Hematopoietic multipotent progenitor cell treated with erythropoietin and hydrocortisone succinate and interleukin-3 and kit ligand, for 8 days (in vitro differentiated cells): ENCODE measurements at regions not wholly inside any gene's neighbourhood (a gene's known extent, or its start where the extent isn't known, plus 50 kb on each side); places are given as distances from the start of the nearest gene placed in this dataset.
A peak's percentile ranks its signal among the peaks of the same experiment; 100 is the strongest.

Source experiments
- DNase-seq: peaks from one replicate; pipeline ENCODE4 v3.0.0-alpha.2; 2015

GRCh38 chr10:78700816-78701520 is 367.8 kb upstream of the ZMIZ1 start:
- no peak for DNase-seq

DNA sequence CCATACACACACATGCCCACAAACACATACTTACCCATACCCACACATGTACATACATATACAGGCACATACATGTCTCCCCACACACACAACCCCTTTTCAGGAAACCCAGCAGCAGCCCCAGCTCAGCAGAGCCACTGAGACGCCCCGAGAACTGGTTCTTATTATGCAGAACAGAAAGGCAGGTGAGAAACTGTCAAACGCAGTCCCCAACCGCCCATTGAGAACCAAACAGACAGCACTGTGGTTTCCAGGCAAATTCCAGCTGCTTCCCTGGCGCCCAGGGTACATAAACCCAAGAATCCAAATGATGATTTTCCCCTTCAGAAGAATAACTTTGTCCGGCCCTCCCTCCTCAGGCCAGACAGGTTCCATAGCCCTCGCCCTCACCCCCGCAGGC is 366.6 kb upstream of the ZMIZ1 start:
- no peak for DNase-seq

DNA sequence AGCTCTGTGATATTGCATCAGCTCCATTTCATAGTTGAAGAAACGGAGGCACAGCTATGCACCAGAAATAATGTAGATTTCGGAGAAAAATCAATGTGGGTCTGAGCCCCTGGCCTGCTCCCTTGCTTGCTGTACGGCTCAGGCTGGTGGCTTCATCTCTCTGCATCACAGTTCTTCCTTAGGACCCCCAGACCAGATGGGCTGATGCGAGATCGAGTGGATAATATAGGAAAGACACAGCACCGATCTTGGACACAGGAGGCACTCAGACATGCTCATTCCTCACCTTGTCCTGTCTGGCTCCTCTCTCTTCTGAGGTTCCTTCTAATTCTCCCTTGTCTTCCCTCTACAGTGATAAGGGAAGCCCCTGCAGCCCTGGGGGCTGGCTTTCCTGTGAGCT is 365.9 kb upstream of the ZMIZ1 start:
- DNase-seq, result no peak

DNA sequence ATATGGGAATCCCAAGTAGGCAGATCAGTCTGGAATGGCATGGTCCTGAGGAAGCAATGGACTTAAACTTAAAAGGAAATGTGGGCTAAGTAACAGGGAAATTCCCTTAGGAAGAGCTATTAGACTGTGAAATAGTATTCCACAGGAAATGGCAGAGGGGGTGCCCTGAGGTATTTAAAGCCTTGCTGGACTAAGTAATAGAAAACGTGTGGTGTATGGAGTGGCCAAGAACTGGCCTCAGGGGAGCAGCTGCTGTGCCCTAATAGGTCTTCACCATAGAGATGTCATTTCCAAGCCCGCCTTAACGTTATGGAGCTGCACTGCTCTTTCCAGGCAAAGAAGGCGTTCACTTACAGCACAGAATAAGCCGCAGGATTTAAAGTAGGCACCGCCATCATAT is 365.2 kb upstream of the ZMIZ1 start:
- no peak for DNase-seq

GRCh38 chr10:78706256-78706655 is 362.5 kb upstream of the ZMIZ1 start:
- no peak for DNase-seq

- DNase-seq, result no peak
Observed at GRCh38 chr10:78706726-78707540, 361.8 kb upstream of the ZMIZ1 start.

DNA sequence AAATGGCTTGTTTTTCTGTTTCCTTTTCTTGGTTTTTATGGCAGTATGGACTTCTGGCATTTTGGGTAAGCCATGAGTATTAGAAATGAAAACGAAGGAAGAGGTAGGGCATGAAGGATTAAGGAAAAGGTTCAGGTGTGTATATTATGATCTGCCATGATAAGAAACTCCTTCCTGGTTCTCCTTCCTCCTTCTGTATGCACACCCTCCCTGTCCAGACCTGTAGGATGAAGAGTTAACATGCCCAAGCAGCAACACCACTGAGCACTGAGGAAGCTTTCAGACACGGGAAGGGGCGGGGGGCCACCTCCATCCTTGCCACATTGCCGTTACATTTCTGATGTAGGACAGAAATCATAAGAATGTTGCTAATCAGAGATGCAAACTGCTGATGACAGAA is 361.0 kb upstream of the ZMIZ1 start:
- DNase-seq, result no peak

DNA sequence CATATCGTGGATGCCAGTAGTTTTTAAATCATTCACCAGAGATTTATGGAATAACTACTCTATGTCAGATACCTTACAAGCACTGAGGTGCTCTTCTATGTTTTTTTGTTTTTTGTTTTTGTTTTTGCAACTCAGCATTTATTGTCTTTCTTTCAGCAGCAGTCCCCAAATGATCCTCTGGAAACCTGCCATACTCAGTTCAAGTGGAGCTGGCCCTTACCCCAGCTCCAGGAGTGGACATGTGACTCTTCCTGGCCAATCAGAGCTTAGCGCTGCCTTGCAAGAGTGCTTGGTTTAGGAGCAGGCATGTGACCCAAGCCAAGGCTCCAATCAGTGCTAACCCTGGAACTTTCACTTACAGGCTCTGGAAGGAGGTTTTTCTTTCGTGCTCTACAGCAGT is 356.6 kb upstream of the ZMIZ1 start:
- DNase-seq, result no peak

GRCh38 chr10:78713659-78714058 is 355.1 kb upstream of the ZMIZ1 start:
- no peak for DNase-seq

DNA sequence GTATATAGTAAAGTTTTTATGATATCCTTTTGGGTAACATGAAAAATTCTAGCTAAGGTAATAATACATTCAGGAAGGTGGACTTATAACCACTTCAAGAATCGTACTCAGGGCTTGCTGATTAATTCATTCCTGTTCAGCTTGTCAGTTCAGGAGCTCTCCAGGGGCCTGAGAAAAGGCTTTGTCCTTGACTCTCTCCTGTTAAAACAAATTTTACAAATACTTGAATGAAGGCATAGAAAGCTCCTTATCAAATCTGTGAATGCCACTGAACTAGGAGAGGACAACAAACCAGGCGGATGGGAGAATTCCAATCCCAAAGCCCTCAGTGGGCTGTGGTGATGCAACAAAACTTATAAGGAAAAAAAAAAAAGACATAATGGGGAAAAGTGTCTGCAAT is 354.5 kb upstream of the ZMIZ1 start:
- DNase-seq, result no peak

DNA sequence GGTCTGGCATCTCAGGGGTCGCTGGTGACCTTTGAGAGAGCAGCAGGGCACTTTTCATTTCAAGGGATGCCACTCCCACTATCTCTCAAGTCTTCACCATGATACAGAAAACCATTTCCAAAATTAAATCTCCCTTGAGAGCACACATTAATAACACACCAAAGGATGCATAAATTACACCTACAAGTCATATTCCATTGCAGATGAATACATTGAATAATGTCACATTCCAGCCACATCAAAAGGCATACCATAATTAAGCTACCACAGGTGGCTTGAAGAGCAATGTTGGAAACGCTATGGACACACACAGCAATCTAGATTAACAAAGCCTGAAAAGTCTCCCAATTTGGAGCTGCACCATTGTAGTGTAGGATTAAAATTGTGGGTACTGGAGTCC is 353.3 kb upstream of the ZMIZ1 start:
- no peak for DNase-seq

- no peak for DNase-seq
Observed at GRCh38 chr10:78716043-78716660, 352.6 kb upstream of the ZMIZ1 start.

DNA sequence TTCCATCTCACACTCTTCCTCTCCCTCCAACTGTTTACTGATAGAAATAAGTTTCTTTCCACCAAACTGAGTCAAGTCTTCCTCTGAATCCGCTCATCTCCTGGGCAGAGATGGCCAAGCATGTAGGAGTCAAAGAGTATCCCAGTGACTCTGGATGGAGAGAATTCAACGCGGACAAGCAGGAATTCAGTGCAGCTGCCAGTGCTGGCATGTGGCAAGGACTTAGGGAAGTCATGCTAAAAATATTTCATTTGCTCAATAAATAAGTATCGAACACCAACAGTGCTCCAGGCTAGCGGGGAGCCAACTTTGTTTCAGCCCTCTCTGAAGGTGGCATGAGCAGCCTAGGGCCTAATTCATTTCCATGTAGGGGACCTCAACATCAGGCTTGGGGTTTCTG is 351.6 kb upstream of the ZMIZ1 start:
- no peak for DNase-seq

DNA sequence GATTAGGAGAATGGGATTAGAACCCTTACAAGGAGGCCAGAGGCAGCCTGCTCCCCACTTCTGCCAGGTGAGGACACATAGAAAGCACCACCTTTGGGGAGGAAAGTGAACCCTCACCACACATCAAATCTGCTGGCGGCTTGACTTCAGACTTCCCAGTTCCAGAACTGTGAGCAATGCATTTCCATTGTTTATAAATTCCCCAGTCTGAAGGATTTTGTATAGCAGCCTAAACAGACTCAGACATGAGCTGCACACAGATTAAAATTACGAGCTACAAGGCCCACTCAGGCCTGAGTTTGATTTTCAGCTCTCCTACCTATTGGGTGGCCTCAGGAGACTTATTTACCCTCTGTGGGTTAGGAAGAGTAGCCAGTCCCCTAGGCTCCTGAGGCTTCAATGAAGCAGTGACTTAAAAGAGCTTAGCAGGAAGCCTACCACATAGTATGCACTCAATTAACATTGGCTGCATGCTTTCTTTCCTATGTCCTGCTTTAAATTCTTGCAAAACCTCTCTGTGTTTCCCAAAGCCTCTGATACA is 350.7 kb upstream of the ZMIZ1 start:
- DNase-seq, result no peak

DNA sequence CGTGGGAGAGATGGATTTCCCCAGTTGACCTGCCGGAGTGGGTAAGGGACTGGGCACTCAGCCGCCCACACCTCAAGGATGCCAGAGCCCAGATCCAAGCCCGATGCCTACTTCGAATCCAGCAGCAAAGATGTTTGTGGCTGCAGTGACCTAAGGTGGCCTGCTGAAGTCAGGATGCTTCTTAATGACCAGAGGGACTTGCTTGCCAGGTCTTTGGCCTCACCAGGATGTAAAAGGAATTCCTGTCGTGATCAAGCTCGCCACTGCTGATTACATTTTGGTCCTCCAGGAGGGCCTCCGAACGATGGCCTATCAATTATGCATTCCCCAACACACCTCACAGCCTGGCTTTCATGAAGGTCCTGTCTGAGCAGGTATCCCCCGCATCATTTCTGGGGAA is 349.5 kb upstream of the ZMIZ1 start:
- no peak for DNase-seq

DNA sequence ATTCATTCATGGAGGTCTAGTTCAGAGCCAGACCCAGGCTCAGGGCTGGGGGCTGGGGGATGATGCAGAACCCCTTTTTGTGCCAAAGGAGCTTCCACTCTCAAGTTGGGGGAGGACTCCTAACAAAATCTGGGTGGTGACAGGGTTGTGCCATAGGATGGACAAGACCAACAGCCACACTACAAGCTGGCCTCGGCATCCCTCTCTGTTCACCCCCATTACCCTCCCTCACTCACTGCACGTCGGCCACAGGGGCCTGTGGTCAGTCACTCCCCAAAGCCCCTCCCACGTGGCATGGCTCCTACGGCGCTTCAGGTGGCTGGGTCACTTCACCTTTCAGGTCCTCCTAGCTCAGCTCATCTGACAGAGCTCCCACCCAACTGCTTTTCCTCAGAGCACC is 348.7 kb upstream of the ZMIZ1 start:
- DNase-seq, result no peak

- DNase-seq, result no peak
Observed at GRCh38 chr10:78721231-78721630, 347.5 kb upstream of the ZMIZ1 start.

DNA sequence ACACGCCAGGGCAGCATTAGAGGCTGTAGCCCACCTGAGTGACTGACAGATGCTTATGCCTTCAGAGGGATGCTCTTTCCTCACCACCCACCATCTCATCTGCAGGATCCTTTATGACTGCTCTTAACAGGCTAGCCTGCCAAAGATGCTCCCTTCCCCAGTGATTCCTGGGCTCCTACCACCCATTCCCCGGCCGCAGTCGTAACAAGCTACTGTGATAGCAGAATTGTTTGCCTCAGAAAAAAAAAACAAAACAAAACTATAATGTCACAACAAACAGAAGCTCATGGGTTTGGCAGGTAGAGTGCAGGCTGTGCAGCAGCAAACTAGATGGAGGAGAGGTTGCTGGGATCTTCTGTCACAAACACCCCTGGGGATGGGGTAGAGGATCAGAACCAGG is 343.9 kb upstream of the ZMIZ1 start:
- no peak for DNase-seq

DNA sequence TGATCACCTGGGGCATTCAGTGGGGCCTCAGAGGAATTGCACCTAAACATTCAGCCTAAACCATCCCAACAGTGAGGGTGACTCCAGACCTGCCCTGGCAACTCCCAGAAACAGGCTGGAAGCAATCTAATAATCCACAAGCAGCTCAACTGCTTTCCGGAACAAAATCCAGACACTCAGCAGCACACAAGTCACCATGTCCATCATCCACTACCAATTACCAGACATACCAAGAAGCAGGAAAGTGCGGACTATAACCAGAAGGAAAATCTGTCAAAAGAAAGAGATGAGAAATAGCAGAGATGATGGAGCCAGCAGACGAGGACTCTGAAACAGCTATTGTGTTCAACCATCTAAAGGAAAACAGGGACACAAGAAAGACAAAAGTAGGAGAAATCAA is 342.6 kb upstream of the ZMIZ1 start:
- DNase-seq, result no peak

GRCh38 chr10:78727251-78727650 is 341.5 kb upstream of the ZMIZ1 start:
- no peak for DNase-seq

DNA sequence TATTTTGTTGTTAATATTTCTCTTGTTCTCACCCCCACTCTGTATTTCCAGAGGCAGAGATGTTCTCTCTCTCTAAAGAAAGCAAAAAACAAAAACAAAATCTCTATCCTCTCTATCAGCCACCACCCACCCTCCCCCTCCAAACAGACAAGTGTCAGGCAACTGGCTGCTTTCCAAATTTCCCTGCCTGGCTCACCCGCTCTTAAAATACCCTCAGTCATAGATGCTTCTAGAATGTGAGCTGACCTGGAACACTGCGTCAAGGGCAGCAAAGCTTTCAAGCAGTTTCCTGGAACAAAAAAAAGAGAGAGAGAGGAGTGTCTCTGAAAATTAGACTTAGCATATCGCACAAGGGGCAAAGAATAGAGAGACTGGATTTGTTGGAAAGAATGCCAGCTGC is 341.0 kb upstream of the ZMIZ1 start:
- DNase-seq, result peak; percentile 10

DNA sequence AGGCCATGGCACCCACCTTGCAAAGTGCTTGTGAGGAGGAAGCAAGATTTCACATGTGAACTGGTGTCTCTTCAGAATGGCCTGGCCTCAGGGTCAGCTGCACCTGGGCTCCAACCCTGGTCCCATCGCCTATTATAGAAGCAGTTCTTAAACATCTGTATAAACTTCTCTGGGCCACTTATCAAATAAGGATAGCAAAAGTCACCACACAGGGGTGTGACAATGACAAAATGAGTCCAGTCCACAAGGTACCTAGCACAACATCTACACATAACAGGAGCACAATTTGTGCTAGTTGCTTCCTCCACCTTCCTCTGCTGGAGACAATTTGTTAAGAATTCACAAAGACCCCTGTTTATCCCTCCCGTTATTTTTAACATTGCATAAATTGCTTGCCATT is 340.6 kb upstream of the ZMIZ1 start:
- no peak for DNase-seq

DNA sequence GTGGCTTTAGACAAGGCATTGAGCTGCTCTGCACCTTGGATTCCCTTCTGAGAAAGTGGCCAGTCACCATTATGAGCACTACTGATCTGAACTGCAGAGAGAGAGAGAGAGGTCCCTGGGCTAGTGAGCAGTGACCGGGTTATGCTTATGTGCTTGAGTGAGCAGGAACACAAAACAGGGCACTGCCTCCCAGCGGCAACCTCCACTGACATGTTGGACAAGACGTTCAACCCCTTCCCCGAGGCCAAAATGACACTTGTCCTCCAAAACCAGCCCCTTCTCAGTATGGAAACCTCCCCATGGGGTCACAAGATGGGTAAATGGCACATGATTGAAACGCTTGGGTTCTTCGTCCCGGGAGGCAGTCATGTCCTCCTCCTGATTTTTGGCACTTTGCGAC is 339.4 kb upstream of the ZMIZ1 start:
- DNase-seq, result no peak

GRCh38 chr10:78729800-78730199 is 339.0 kb upstream of the ZMIZ1 start:
- peak; percentile 13 for DNase-seq
